B cell (primary cell): ENCODE measurements at regions not wholly inside any gene's neighbourhood (a gene's known extent, or its start where the extent isn't known, plus 50 kb on each side); places are given as distances from the start of the nearest gene placed in this dataset.

Experiments used
- CTCF ChIP-seq: fragments of 200-600 bp; IDR thresholded peaks from one replicate; pipeline ENCODE4 v1.8.0; 2022; ENCODE audit warnings: antibody characterized with exemption, mild to moderate bottlenecking
- EZH2 ChIP-seq: IDR thresholded peaks from 2 replicates; pipeline ENCODE4 v1.6.1; 2012; ENCODE audit warnings: borderline replicate concordance, low read depth, mild to moderate bottlenecking, moderate library complexity, low read length; ENCODE audit not compliant: insufficient read depth, poor library complexity, severe bottlenecking

GRCh38 chr11:26028393-26028911 lies 303.5 kb upstream of the ANO3 start:
- TF ChIP-seq CTCF (no peak), EZH2 (no peak)
